Liver (tissue), 8 donors: ENCODE measurements at regions not wholly inside any gene's neighbourhood (a gene's known extent, or its start where the extent isn't known, plus 50 kb on each side); places are given as distances from the start of the nearest gene placed in this dataset.

Source experiments
- DNase-seq: peaks from one replicate; pipeline ENCODE4 v3.0.0-alpha.2; 2017; ENCODE audit warnings: low spot score
- H3K27ac ChIP-seq, 2 donors: one replicate each; pipeline ENCODE4 v1.7.0; 2013; ENCODE audit warnings: inconsistent platforms in 2 of 2, low read length in 2 of 2, control low read depth in 1 of 2, low read depth in 1 of 2, mild to moderate bottlenecking in 1 of 2
- H3K27me3 ChIP-seq, 4 donors: one replicate each; pipeline versions ENCODE4 v1.6.1 to v1.7.0; 2013; ENCODE audit warnings: low read length in 3 of 4, inconsistent platforms in 1 of 4, mild to moderate bottlenecking in 1 of 4, moderate library complexity in 1 of 4; ENCODE audit not compliant: control insufficient read depth in 4 of 4, insufficient read depth in 4 of 4
- H3K36me3 ChIP-seq, 4 donors: one replicate each; pipeline versions ENCODE4 v1.6.1 to v1.7.0; 2013; ENCODE audit warnings: low read length in 3 of 4, mild to moderate bottlenecking in 3 of 4, low read depth in 1 of 4, moderate library complexity in 1 of 4; ENCODE audit not compliant: control insufficient read depth in 4 of 4, insufficient read depth in 3 of 4
- H3K4me1 ChIP-seq, 4 donors: one replicate each; pipeline versions ENCODE4 v1.6.1 to v1.7.0; 2013; ENCODE audit warnings: low read length in 3 of 4, mild to moderate bottlenecking in 3 of 4, moderate library complexity in 1 of 4; ENCODE audit not compliant: control insufficient read depth in 4 of 4, insufficient read depth in 4 of 4
- H3K4me3 ChIP-seq, 3 donors: one replicate each; pipeline versions ENCODE4 v1.6.1 to v1.7.0; 2013; ENCODE audit warnings: low read length in 3 of 3, control low read depth in 1 of 3, low read depth in 1 of 3, mild to moderate bottlenecking in 1 of 3
- H3K9ac ChIP-seq, 2 donors: one replicate each; pipeline ENCODE4 v1.7.0; 2013; ENCODE audit warnings: low read length in 2 of 2, mild to moderate bottlenecking in 2 of 2, moderate library complexity in 2 of 2, control low read depth in 1 of 2, low read depth in 1 of 2
- H3K9me3 ChIP-seq, 4 donors: one replicate each; pipeline versions ENCODE4 v1.6.1 to v1.7.0; 2013; ENCODE audit warnings: low read length in 3 of 4; ENCODE audit not compliant: control insufficient read depth in 4 of 4
- ATF3 ChIP-seq: IDR thresholded peaks from 2 replicates; pipeline ENCODE4 v1.6.1; 2016; ENCODE audit warnings: antibody characterized with exemption
- CTCF ChIP-seq: fragments of 150-350 bp; IDR thresholded peaks from 2 replicates; pipeline ENCODE4 v1.5.1; 2017; ENCODE audit warnings: improper control_type of control experiment, low read depth, low read length; ENCODE audit not compliant: missing input control
- EGR1 ChIP-seq, 2 donors: IDR thresholded peaks; 2 replicates each; pipeline ENCODE4 v1.6.1; 2016 to 2018; ENCODE audit warnings: antibody characterized with exemption in 2 of 2, low read depth in 2 of 2
- FOXA1 ChIP-seq: IDR thresholded peaks from 2 replicates; pipeline ENCODE4 v1.6.1; 2016; ENCODE audit warnings: antibody characterized with exemption
- FOXA2 ChIP-seq: IDR thresholded peaks from 2 replicates; pipeline ENCODE4 v1.6.1; 2016; ENCODE audit warnings: antibody characterized with exemption
- GABPA ChIP-seq, 2 donors: IDR thresholded peaks in 1 of 2; conservative IDR thresholded peaks in 1 of 2; 2 replicates each; pipeline ENCODE4 v1.6.1; 2016; ENCODE audit warnings: antibody characterized with exemption in 2 of 2, mild to moderate bottlenecking in 1 of 2, moderate library complexity in 1 of 2
- HNF4A ChIP-seq, 2 donors: conservative IDR thresholded peaks; 2 replicates each; pipeline ENCODE4 v1.6.1; 2016; ENCODE audit warnings: antibody characterized with exemption in 2 of 2, mild to moderate bottlenecking in 2 of 2
- HNF4G ChIP-seq: IDR thresholded peaks from 2 replicates; pipeline ENCODE4 v1.6.1; 2016; ENCODE audit warnings: antibody characterized with exemption
- JUND ChIP-seq, 2 donors: IDR thresholded peaks; 2 replicates each; pipeline ENCODE4 v1.6.1; 2016; ENCODE audit warnings: antibody characterized with exemption in 2 of 2
- MAX ChIP-seq: IDR thresholded peaks from 2 replicates; pipeline ENCODE4 v1.6.1; 2016; ENCODE audit warnings: antibody characterized with exemption
- NR2F2 ChIP-seq: IDR thresholded peaks from 2 replicates; pipeline ENCODE4 v1.6.1; 2016; ENCODE audit warnings: antibody characterized with exemption
- REST ChIP-seq: IDR thresholded peaks from 2 replicates; pipeline ENCODE4 v1.6.1; 2016; ENCODE audit warnings: antibody characterized with exemption, mild to moderate bottlenecking
- RXRA ChIP-seq, 2 donors: IDR thresholded peaks; 2 replicates each; pipeline ENCODE4 v1.6.1; 2017 to 2018; ENCODE audit warnings: antibody characterized with exemption in 2 of 2, mild to moderate bottlenecking in 1 of 2
- SP1 ChIP-seq: IDR thresholded peaks from 2 replicates; pipeline ENCODE4 v1.6.1; 2018; ENCODE audit warnings: antibody characterized with exemption, mild to moderate bottlenecking
- TAF1 ChIP-seq: conservative IDR thresholded peaks from 2 replicates; pipeline ENCODE4 v1.6.1; 2016; ENCODE audit warnings: antibody characterized with exemption, mild to moderate bottlenecking
- YY1 ChIP-seq: IDR thresholded peaks from 2 replicates; pipeline ENCODE4 v1.6.1; 2016; ENCODE audit warnings: antibody characterized with exemption, mild to moderate bottlenecking
- ZBTB33 ChIP-seq: IDR thresholded peaks from 2 replicates; pipeline ENCODE4 v1.6.1; 2016; ENCODE audit warnings: antibody characterized with exemption
- WGBS: extraction: QIAGEN DNeasy Blood & Tissue Kit; methylation state at CpG from one replicate; pipeline ENCODE4 v1.1.7; 2013; 5-methylcytosine and 5-hydroxymethylcytosine counted together
- donor health status: healthy.
- donor health status: healthy.
- donor health status: healthy.
- donor health status: healthy.
- donor health status: healthy.

GRCh38 chr17:15177343-15177742 lies 87.8 kb downstream of the PMP22 start:
- DNase-seq = no peak
- no peak overlapping the region for H3K9ac ChIP-seq
- 88% methylated on average over 2 of the region's 2 CpGs for WGBS
- H3K4me1 ChIP-seq = no peaks in the 10 kb centered on the region
- H3K9me3 ChIP-seq = no peaks in the 10 kb centered on the region
- no peak overlapping the region for H3K4me3 ChIP-seq
- no peak for TF ChIP-seq HNF4A (conservative IDR thresholded peaks at IDR 0.05)
- TF ChIP-seq ATF3 = no peak
- no peak for TF ChIP-seq FOXA2
- no peak for TF ChIP-seq JUND (IDR thresholded peaks at IDR 0.05)
- no peak for TF ChIP-seq HNF4G
- TF ChIP-seq FOXA1 = no peak
- TF ChIP-seq GABPA (IDR thresholded peaks at IDR 0.05 in 1 of 2, conservative IDR thresholded peaks at IDR 0.05 in 1 of 2) = no peak
- no peak for TF ChIP-seq CTCF
- no peak for TF ChIP-seq ZBTB33
- no peak for TF ChIP-seq NR2F2
- no peak for TF ChIP-seq YY1
- no peak overlapping the region for H3K27ac ChIP-seq
- no peaks in the 10 kb centered on the region for H3K36me3 ChIP-seq
- peaks cover 0 to 3% (median 0%) of the 10 kb centered on the region in 4 donors for H3K27me3 ChIP-seq

GRCh38 chr17:15175356-15175755 lies 89.8 kb downstream of the PMP22 start:
- Histone ChIP-seq H3K4me1 (no peaks in the 10 kb centered on the region), H3K9me3 (no peaks in the 10 kb centered on the region), H3K4me3 (no peak overlapping the region), H3K9ac (no peak overlapping the region), H3K27me3 (peaks cover 0 to 3% (median 0%) of the 10 kb centered on the region in 4 donors), H3K36me3 (no peaks in the 10 kb centered on the region), H3K27ac (no peak overlapping the region)
- TF ChIP-seq RXRA (IDR thresholded peaks at IDR 0.05) (no peak), TAF1 (no peak), REST (no peak), JUND (IDR thresholded peaks at IDR 0.05) (no peak), FOXA1 (no peak), MAX (no peak), NR2F2 (no peak), EGR1 (IDR thresholded peaks at IDR 0.05; ENCODE audit: low read depth in 2 of 2) (no peak), HNF4A (conservative IDR thresholded peaks at IDR 0.05) (no peak), CTCF (no peak), SP1 (no peak), ATF3 (no peak)
- WGBS = 74% methylated on average over 7 of the region's 7 CpGs
- no peak for DNase-seq
